GM19240 (cell line): ENCODE measurements at regions not wholly inside any gene's neighbourhood (a gene's known extent, or its start where the extent isn't known, plus 50 kb on each side); places are given as distances from the start of the nearest gene placed in this dataset.

Experiments
- DNase-seq: peaks from one replicate; pipeline ENCODE4 v3.0.0; 2011; ENCODE audit warnings: low spot score; ENCODE audit not compliant: insufficient read length

DNA sequence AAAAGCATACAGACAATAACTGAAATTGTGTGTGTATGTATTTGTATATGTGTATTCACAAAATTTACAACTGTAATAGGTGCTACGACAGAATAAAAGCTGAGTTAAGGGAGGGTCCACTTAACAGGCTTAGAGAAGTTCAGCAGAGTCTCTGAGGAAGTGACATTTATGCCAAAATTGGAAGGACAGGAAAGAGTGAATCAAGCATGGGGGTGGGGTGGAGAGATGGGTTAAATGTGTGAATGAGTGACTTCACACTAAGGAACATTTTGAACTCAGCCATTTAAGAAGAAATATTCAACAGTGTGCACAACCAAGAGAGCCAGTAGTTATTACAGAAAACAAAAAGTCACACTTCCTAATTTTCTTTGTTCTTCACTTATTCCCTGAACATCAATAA lies 53.8 kb upstream of the RGS1 start:
- DNase-seq = no peak

DNA sequence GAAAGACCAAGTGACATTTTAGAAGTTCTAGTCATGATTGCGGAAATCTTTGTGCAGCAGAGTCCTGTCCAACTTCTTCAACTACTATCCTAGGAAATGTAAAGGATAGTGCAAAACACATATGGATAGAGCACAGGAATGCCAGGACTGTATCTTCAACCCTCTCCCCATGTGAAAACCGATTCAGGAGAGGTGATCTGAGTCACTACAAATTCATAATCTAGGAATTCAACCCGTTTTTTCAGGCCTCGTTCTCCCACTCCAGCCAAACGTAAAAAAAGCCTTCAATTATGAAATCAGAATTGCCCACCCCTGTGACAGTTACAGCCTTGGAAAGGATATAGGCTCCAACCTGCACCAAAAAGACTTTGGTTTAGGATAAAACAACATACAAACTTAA lies 52.9 kb upstream of the RGS1 start:
- no peak for DNase-seq

DNA sequence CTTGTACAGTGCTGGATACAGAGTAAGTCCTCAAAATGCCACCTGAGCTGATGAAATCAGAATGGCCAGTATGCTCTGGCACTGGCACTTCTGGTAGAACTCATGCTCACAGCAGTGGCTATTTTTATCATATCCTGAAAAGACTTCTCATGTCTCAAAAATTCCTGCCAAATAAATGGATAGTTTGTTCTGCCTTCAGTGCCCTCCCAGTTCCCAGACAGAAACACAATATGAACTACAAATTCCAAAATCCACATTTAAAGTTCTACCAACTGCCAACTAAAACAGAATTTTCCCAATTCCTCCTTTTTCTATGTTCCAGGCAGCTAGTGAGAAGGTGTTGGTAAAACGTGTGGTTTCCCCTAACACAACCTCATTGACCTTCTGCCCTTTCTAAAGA lies 51.4 kb upstream of the RGS1 start:
- no peak for DNase-seq
